CD14-positive monocyte (primary cell): ENCODE measurements at regions not wholly inside any gene's neighbourhood (a gene's known extent, or its start where the extent isn't known, plus 50 kb on each side); places are given as distances from the start of the nearest gene placed in this dataset.

ENCODE experiments used
- DNase-seq, 3 donors: peaks; one replicate each; pipeline ENCODE4 v3.0.0-alpha.2; 2011 to 2022
- H2AFZ ChIP-seq: 2 replicates; pipeline ENCODE4 v1.6.0; 2012; ENCODE audit warnings: mild to moderate bottlenecking, low read depth, low read length, inconsistent platforms; ENCODE audit not compliant: insufficient read depth, poor library complexity, severe bottlenecking
- H3K27ac ChIP-seq, 2 donors: 1 replicate in 1 of 2; 2 replicates in 1 of 2; pipeline ENCODE4 v1.5.1; 2012 to 2013; ENCODE audit warnings: low read length in 2 of 2, control low read depth in 1 of 2, inconsistent platforms in 1 of 2, low read depth in 1 of 2, mild to moderate bottlenecking in 1 of 2
- H3K27me3 ChIP-seq, 2 donors: one replicate each; pipeline versions ENCODE4 v1.6.0 to v1.6.1; 2011 to 2013; ENCODE audit warnings: low read length in 2 of 2; ENCODE audit not compliant: control insufficient read depth in 2 of 2, insufficient read depth in 2 of 2
- H3K36me3 ChIP-seq, 2 donors: replicated peaks in 1 of 2; 1 replicate in 1 of 2; 2 replicates in 1 of 2; pipeline versions ENCODE4 v1.5.1 to v1.6.1; 2012 to 2013; ENCODE audit warnings: low read length in 2 of 2, control low read depth in 1 of 2, inconsistent platforms in 1 of 2, mild to moderate bottlenecking in 1 of 2; ENCODE audit not compliant: insufficient read depth in 2 of 2, control insufficient read depth in 1 of 2
- H3K4me1 ChIP-seq, 2 donors: 1 replicate in 1 of 2; 2 replicates in 1 of 2; pipeline versions ENCODE4 v1.5.1 to v1.6.1; 2012 to 2013; ENCODE audit warnings: low read length in 2 of 2, control low read depth in 1 of 2, inconsistent platforms in 1 of 2, mild to moderate bottlenecking in 1 of 2, moderate library complexity in 1 of 2; ENCODE audit not compliant: insufficient read depth in 2 of 2, control insufficient read depth in 1 of 2
- H3K4me2 ChIP-seq: replicated peaks from 2 replicates; pipeline ENCODE3; 2012; ENCODE audit warnings: low read length, moderate library complexity, mild to moderate bottlenecking; ENCODE audit not compliant: poor library complexity, severe bottlenecking; ENCODE audit errors: extremely low read depth
- H3K4me3 ChIP-seq, 3 experiments: fragments of 200-600 bp in 1 of 3; sonication (generic) in 1 of 3; replicated peaks in 1 of 3; 1 replicate in 2 of 3; 2 replicates in 1 of 3; pipeline ENCODE4 v1.5.1; 2011 to 2013; ENCODE audit warnings: low read length in 3 of 3, mild to moderate bottlenecking in 3 of 3, control low read depth in 2 of 3, low read depth in 2 of 3, inconsistent platforms in 1 of 3, moderate library complexity in 1 of 3
- H3K79me2 ChIP-seq: 2 replicates; pipeline ENCODE4 v1.6.0; 2012; ENCODE audit warnings: mild to moderate bottlenecking, control low read depth, inconsistent platforms, low read length, moderate library complexity; ENCODE audit not compliant: insufficient read depth
- H3K9ac ChIP-seq: 2 replicates; pipeline ENCODE4 v1.6.0; 2017; ENCODE audit warnings: low read length, mild to moderate bottlenecking; ENCODE audit not compliant: insufficient read depth, poor library complexity, severe bottlenecking
- H3K9me3 ChIP-seq, 2 donors: replicated peaks in 1 of 2; 1 replicate in 1 of 2; 2 replicates in 1 of 2; pipeline versions ENCODE4 v1.5.1 to v1.6.1; 2012 to 2013; ENCODE audit warnings: low read length in 2 of 2, control low read depth in 1 of 2; ENCODE audit not compliant: control insufficient read depth in 1 of 2, insufficient read depth in 1 of 2
- H4K20me1 ChIP-seq: 2 replicates; pipeline ENCODE4 v1.6.0; 2012; ENCODE audit warnings: mild to moderate bottlenecking, low read length, control low read depth, moderate library complexity; ENCODE audit not compliant: insufficient read depth
- H3K27ac Mint-ChIP-seq, 7 donors: one replicate each; pipeline ENCODE4 v1.8.0; 2020; ENCODE audit warnings: mild to moderate bottlenecking in 7 of 7, mixed read lengths in 7 of 7, moderate library complexity in 6 of 7, inconsistent platforms in 2 of 7
- H3K27me3 Mint-ChIP-seq, 3 donors: one replicate each; pipeline ENCODE4 v1.8.0; 2021 to 2022; ENCODE audit warnings: low read depth in 3 of 3, mild to moderate bottlenecking in 3 of 3, mixed read lengths in 3 of 3, moderate library complexity in 3 of 3, inconsistent platforms in 1 of 3
- H3K36me3 Mint-ChIP-seq, 2 donors: one replicate each; pipeline ENCODE4 v1.8.0; 2020; ENCODE audit warnings: mixed read lengths in 2 of 2, inconsistent platforms in 1 of 2, mild to moderate bottlenecking in 1 of 2
- H3K4me1 Mint-ChIP-seq: one replicate; pipeline ENCODE4 v1.8.0; 2020; ENCODE audit warnings: mild to moderate bottlenecking, mixed read lengths
- H3K4me3 Mint-ChIP-seq, 2 donors: one replicate each; pipeline ENCODE4 v1.8.0; 2020; ENCODE audit warnings: mild to moderate bottlenecking in 2 of 2, mixed read lengths in 2 of 2, moderate library complexity in 1 of 2
- H3K9me3 Mint-ChIP-seq, 7 donors: one replicate each; pipeline ENCODE4 v1.8.0; 2020 to 2022; ENCODE audit warnings: mixed read lengths in 7 of 7, mild to moderate bottlenecking in 6 of 7, moderate library complexity in 6 of 7, inconsistent platforms in 2 of 7
- WGBS: methylation state at CpG from one replicate; pipeline ENCODE4 v1.1.5; 2013; ENCODE audit warnings: missing lambda C conversion rate; ENCODE audit not compliant: insufficient coverage; 5-methylcytosine and 5-hydroxymethylcytosine counted together
- intact Hi-C, 2 donors: fragments of 100-400 bp; cut with micrococcal nuclease; formaldehyde crosslinking; loops; one replicate each; pipeline versions ENCODE4 v1.15.0 to v1.15.1; 2023
- TF ChIP-seq, protein P1 (sequence below): fragments of 200-600 bp; IDR thresholded peaks from one replicate; pipeline ENCODE4 v1.8.0; 2022; ENCODE audit warnings: antibody characterized with exemption, mild to moderate bottlenecking

DNA sequence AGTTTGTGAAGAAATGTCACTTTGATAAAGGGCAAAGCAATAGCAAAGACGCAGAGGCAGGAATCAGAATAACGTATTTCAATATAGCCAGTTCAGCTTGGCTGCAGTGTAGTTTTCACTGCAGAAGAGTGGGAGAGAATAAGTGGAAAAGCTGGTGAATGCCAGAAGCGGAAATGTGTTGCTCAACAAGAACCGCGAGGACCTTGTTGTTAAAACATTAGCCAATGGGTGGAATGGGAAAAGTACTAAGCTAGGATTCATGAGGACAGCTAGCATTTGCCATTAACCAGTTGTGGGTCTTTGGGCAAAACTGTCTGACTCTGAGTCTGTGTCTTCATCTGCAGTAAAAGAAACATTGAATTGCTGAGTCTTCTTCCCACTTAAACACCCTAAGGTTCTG, 292.9 kb upstream of the GRIP1 start:
- no peak overlapping the region for H3K9ac ChIP-seq
- H3K9me3 ChIP-seq, result no peaks in the 10 kb centered on the region
- Mint-ChIP-seq H3K36me3 (no peaks in the 10 kb centered on the region), H3K4me1 (no peaks in the 10 kb centered on the region), H3K27ac (no peak overlapping the region), H3K27me3 (peaks cover 0 to 3% (median 0%) of the 10 kb centered on the region in 3 donors), H3K9me3 (peaks cover 0 to 11% (median 2%) of the 10 kb centered on the region in 7 donors), H3K4me3 (no peak overlapping the region)
- intact Hi-C loops, result no loop called here
- H4K20me1 ChIP-seq, result no peaks in the 10 kb centered on the region
- TF ChIP-seq, protein P1, sequence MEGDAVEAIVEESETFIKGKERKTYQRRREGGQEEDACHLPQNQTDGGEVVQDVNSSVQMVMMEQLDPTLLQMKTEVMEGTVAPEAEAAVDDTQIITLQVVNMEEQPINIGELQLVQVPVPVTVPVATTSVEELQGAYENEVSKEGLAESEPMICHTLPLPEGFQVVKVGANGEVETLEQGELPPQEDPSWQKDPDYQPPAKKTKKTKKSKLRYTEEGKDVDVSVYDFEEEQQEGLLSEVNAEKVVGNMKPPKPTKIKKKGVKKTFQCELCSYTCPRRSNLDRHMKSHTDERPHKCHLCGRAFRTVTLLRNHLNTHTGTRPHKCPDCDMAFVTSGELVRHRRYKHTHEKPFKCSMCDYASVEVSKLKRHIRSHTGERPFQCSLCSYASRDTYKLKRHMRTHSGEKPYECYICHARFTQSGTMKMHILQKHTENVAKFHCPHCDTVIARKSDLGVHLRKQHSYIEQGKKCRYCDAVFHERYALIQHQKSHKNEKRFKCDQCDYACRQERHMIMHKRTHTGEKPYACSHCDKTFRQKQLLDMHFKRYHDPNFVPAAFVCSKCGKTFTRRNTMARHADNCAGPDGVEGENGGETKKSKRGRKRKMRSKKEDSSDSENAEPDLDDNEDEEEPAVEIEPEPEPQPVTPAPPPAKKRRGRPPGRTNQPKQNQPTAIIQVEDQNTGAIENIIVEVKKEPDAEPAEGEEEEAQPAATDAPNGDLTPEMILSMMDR, result no peak
- no peak overlapping the region for H2AFZ ChIP-seq
- H3K4me2 ChIP-seq, result no peak overlapping the region
- 92% methylated on average over 5 of the region's 5 CpGs for WGBS
- H3K27me3 ChIP-seq, result no peaks in the 10 kb centered on the region
- no peaks in the 10 kb centered on the region for H3K4me1 ChIP-seq
- H3K79me2 ChIP-seq, result no peaks in the 10 kb centered on the region
- DNase-seq, result no peak
- H3K4me3 ChIP-seq, result no peak overlapping the region
- H3K36me3 ChIP-seq, result no peaks in the 10 kb centered on the region
- no peak overlapping the region for H3K27ac ChIP-seq

- H3K27me3 Mint-ChIP-seq, result peaks cover 0 to 1% (median 0%) of the 10 kb centered on the region in 3 donors
- no peaks in the 10 kb centered on the region for H3K27me3 ChIP-seq
- no peaks in the 10 kb centered on the region for H3K9me3 ChIP-seq
- H3K9me3 Mint-ChIP-seq, result peaks cover 0 to 6% (median 0%) of the 10 kb centered on the region in 7 donors
- no peak overlapping the region for H3K27ac ChIP-seq
- no peak for DNase-seq
- no peaks in the 10 kb centered on the region for H3K36me3 Mint-ChIP-seq
- H3K4me3 ChIP-seq, result no peak overlapping the region
- H3K4me2 ChIP-seq, result no peak overlapping the region
- TF ChIP-seq, protein P1, result no peak
- H3K9ac ChIP-seq, result no peak overlapping the region
- H3K27ac Mint-ChIP-seq, result no peak overlapping the region
- H3K79me2 ChIP-seq, result no peaks in the 10 kb centered on the region
- peaks cover 2% of the 10 kb centered on the region for H3K4me1 Mint-ChIP-seq
- no peaks in the 10 kb centered on the region for H4K20me1 ChIP-seq
- no peaks in the 10 kb centered on the region for H3K36me3 ChIP-seq
- intact Hi-C loops, result no loop called here
- no peak overlapping the region for H3K4me3 Mint-ChIP-seq
- no peaks in the 10 kb centered on the region for H3K4me1 ChIP-seq
- no peak overlapping the region for H2AFZ ChIP-seq
These were observed 292.6 kb upstream of the CAND1 start for GRCh38 chr12:66976526-66976925.
